ENCODE measurements at regions not wholly inside any gene's neighbourhood (a gene's known extent, or its start where the extent isn't known, plus 50 kb on each side); places are given as distances from the start of the nearest gene placed in this dataset.
"Not testable (repeated sequence)": the region's sequence is repeated elsewhere in the genome, so short reads cannot be mapped to it uniquely, and the experiment has no call there.

GRCh38 chr7:25726781-25727311 lies 425.2 kb upstream of the NFE2L3 start:
- no peak for DNase-seq (ENCODE audit: extremely low read depth, low read depth, low spot score)

- DNase-seq (ENCODE audit: extremely low read depth, low read depth, low spot score), result no peak
These were observed 424.6 kb upstream of the NFE2L3 start for GRCh38 chr7:25727446-25727845.

- DNase-seq (ENCODE audit: extremely low read depth, low read depth, low spot score), result no peak
These were observed 424.1 kb upstream of the NFE2L3 start for GRCh38 chr7:25727876-25728275.

GRCh38 chr7:25731068-25731845 lies 420.7 kb upstream of the NFE2L3 start:
- no peak for DNase-seq (ENCODE audit: extremely low read depth, low read depth, low spot score)

- DNase-seq (ENCODE audit: extremely low read depth, low read depth, low spot score), result no peak
These were observed 420.2 kb upstream of the NFE2L3 start for GRCh38 chr7:25731846-25732245.

GRCh38 chr7:25732766-25733217 lies 419.2 kb upstream of the NFE2L3 start:
- no peak for DNase-seq (ENCODE audit: extremely low read depth, low read depth, low spot score)

GRCh38 chr7:25735674-25736242 lies 416.2 kb upstream of the NFE2L3 start:
- DNase-seq (ENCODE audit: extremely low read depth, low read depth, low spot score), result no peak

GRCh38 chr7:25738528-25738927 lies 413.5 kb upstream of the NFE2L3 start:
- no peak for DNase-seq (ENCODE audit: extremely low read depth, low read depth, low spot score)

GRCh38 chr7:25739143-25739542 lies 412.9 kb upstream of the NFE2L3 start:
- no peak for DNase-seq (ENCODE audit: extremely low read depth, low read depth, low spot score)

- DNase-seq (ENCODE audit: extremely low read depth, low read depth, low spot score), result no peak
These were observed 409.7 kb upstream of the NFE2L3 start for GRCh38 chr7:25742316-25742715.

- not testable (repeated sequence) for DNase-seq (ENCODE audit: extremely low read depth, low read depth, low spot score)
These were observed 408.1 kb upstream of the NFE2L3 start for GRCh38 chr7:25743670-25744451.

- DNase-seq (ENCODE audit: extremely low read depth, low read depth, low spot score), result no peak
These were observed 401.1 kb upstream of the NFE2L3 start for GRCh38 chr7:25750744-25751508.

GRCh38 chr7:25752154-25752553 lies 399.8 kb upstream of the NFE2L3 start:
- no peak for DNase-seq (ENCODE audit: extremely low read depth, low read depth, low spot score)

GRCh38 chr7:25752967-25753791 lies 398.8 kb upstream of the NFE2L3 start:
- no peak for DNase-seq (ENCODE audit: extremely low read depth, low read depth, low spot score)

- DNase-seq (ENCODE audit: extremely low read depth, low read depth, low spot score), result no peak
These were observed 398.2 kb upstream of the NFE2L3 start for GRCh38 chr7:25753837-25754236.

- no peak for DNase-seq (ENCODE audit: extremely low read depth, low read depth, low spot score)
These were observed 397.7 kb upstream of the NFE2L3 start for GRCh38 chr7:25754333-25754732.

- no peak for DNase-seq (ENCODE audit: extremely low read depth, low read depth, low spot score)
These were observed 397.2 kb upstream of the NFE2L3 start for GRCh38 chr7:25754751-25755150.

- no peak for DNase-seq (ENCODE audit: extremely low read depth, low read depth, low spot score)
These were observed 395.4 kb upstream of the NFE2L3 start for GRCh38 chr7:25756601-25757000.

- DNase-seq (ENCODE audit: extremely low read depth, low read depth, low spot score), result no peak
These were observed 393.4 kb upstream of the NFE2L3 start for GRCh38 chr7:25758559-25758958.

- DNase-seq (ENCODE audit: extremely low read depth, low read depth, low spot score), result no peak
These were observed 392.7 kb upstream of the NFE2L3 start for GRCh38 chr7:25759286-25759685.
